ENCODE measurements at regions not wholly inside any gene's neighbourhood (a gene's known extent, or its start where the extent isn't known, plus 50 kb on each side); places are given as distances from the start of the nearest gene placed in this dataset.
"Not testable (repeated sequence)": the region's sequence is repeated elsewhere in the genome, so short reads cannot be mapped to it uniquely, and the experiment has no call there.

- DNase-seq (no peak), ATAC-seq (ENCODE audit: poor library complexity) (no peak)
- intact Hi-C loops (cut with DNase I): no loop called here
These were observed 96.0 kb upstream of the TRABD2B start for GRCh38 chr1:48093147-48093546.

- DNase-seq (no peak), ATAC-seq (ENCODE audit: poor library complexity) (no peak)
- intact Hi-C loops (cut with DNase I): no loop called here
These were observed 95.2 kb upstream of the TRABD2B start for GRCh38 chr1:48092401-48092800.

GRCh38 chr1:48089356-48089891 lies 92.2 kb upstream of the TRABD2B start:
- ATAC-seq (ENCODE audit: poor library complexity): no peak
- intact Hi-C loops (cut with DNase I): no loop called here
- DNase-seq: no peak

- intact Hi-C loops (cut with DNase I): no loop called here
- ATAC-seq (ENCODE audit: poor library complexity) (no peak), DNase-seq (no peak)
These were observed 87.6 kb upstream of the TRABD2B start for GRCh38 chr1:48084826-48085225.

GRCh38 chr1:48082271-48082962 lies 85.2 kb upstream of the TRABD2B start:
- ATAC-seq (ENCODE audit: poor library complexity): no peak
- intact Hi-C loops (cut with DNase I): no loop called here
- DNase-seq: no peak

- DNase-seq: no peak
- no peak for ATAC-seq (ENCODE audit: poor library complexity)
- intact Hi-C loops (cut with DNase I): no loop called here
These were observed 83.4 kb upstream of the TRABD2B start for GRCh38 chr1:48080331-48081255.

GRCh38 chr1:48079096-48079495 lies 81.9 kb upstream of the TRABD2B start:
- ATAC-seq (ENCODE audit: poor library complexity) (no peak), DNase-seq (no peak)
- intact Hi-C loops (cut with DNase I): no loop called here

GRCh38 chr1:48077795-48078222 lies 80.6 kb upstream of the TRABD2B start:
- ATAC-seq (ENCODE audit: poor library complexity) (no peak), DNase-seq (no peak)
- intact Hi-C loops (cut with DNase I): no loop called here

GRCh38 chr1:48076017-48076416 lies 78.8 kb upstream of the TRABD2B start:
- intact Hi-C loops (cut with DNase I): no loop called here
- ATAC-seq (ENCODE audit: poor library complexity): no peak
- DNase-seq: no peak

- ATAC-seq (ENCODE audit: poor library complexity): no peak
- intact Hi-C loops (cut with DNase I): no loop called here
- DNase-seq: no peak
These were observed 76.8 kb upstream of the TRABD2B start for GRCh38 chr1:48073798-48074530.

GRCh38 chr1:48071513-48071912 lies 74.3 kb upstream of the TRABD2B start:
- intact Hi-C loops (cut with DNase I): no loop called here
- DNase-seq (no peak), ATAC-seq (ENCODE audit: poor library complexity) (no peak)

GRCh38 chr1:48070396-48070750 lies 73.2 kb upstream of the TRABD2B start:
- ATAC-seq (ENCODE audit: poor library complexity): no peak
- intact Hi-C loops (cut with DNase I): no loop called here
- no peak for DNase-seq

GRCh38 chr1:48069662-48070395 lies 72.6 kb upstream of the TRABD2B start:
- intact Hi-C loops (cut with DNase I): no loop called here
- ATAC-seq (ENCODE audit: poor library complexity) (no peak), DNase-seq (no peak)

- intact Hi-C loops (cut with DNase I): no loop called here
- DNase-seq: no peak
- ATAC-seq (ENCODE audit: poor library complexity): no peak
These were observed 71.0 kb upstream of the TRABD2B start for GRCh38 chr1:48068206-48068605.

- ATAC-seq (ENCODE audit: poor library complexity): no peak
- intact Hi-C loops (cut with DNase I): no loop called here
- no peak for DNase-seq
These were observed 69.8 kb upstream of the TRABD2B start for GRCh38 chr1:48066936-48067335.

GRCh38 chr1:48064693-48065092 lies 67.5 kb upstream of the TRABD2B start:
- intact Hi-C loops (cut with DNase I): loop anchor here (5.0 kb wide), 1 partner anchor 67 kb away; the partner anchor contains the start of gene TRABD2B
- not testable (repeated sequence) for DNase-seq; ATAC-seq (ENCODE audit: poor library complexity)

- intact Hi-C loops (cut with DNase I): loop anchor here (5.0 kb wide), 1 partner anchor 65 kb away; the partner anchor contains the start of gene TRABD2B
- DNase-seq: no peak
- no peak for ATAC-seq (ENCODE audit: poor library complexity)
These were observed 65.2 kb upstream of the TRABD2B start for GRCh38 chr1:48062353-48062752.

Data from Right ventricle myocardium superior (tissue), 1 donor.